HepG2 (cell line): ENCODE measurements at regions not wholly inside any gene's neighbourhood (a gene's known extent, or its start where the extent isn't known, plus 50 kb on each side); places are given as distances from the start of the nearest gene placed in this dataset.

ENCODE experiments used
- ATAC-seq: fragments of 200-7000 bp; cut with Tn5 transposase; 3 replicates; pipeline ENCODE4 v1.9.1; 2020; ENCODE audit warnings: mild to moderate bottlenecking, moderate library complexity
- BruUV-seq: library from RNA; stranded (reverse); fragments of 400-500 nt; replicated peaks from 2 replicates; lab custom pipeline; 2021; lab: Mats Ljungman, UMichigan
- CTCF ChIA-PET: fragments of 300-600 bp; formaldehyde crosslinking; extraction: SDS; loops from one replicate; lab custom pipeline; 2021; ENCODE audit warnings: low total read pairs, inconsistent platforms, low intra/inter-chr PET ratio; lab: Yijun Ruan, JAX
- POLR2A ChIA-PET: fragments of 350-600 bp; sonication (Branson Sonifier 250); formaldehyde crosslinking; loops from one replicate; lab custom pipeline; 2020; ENCODE audit warnings: antibody characterized with exemption, inconsistent platforms; lab: Yijun Ruan, JAX
- DNase-seq: peaks from one replicate; pipeline ENCODE4 v3.0.0-alpha.2; 2015; ENCODE audit warnings: low spot score
- FAIRE-seq: peaks from 3 replicates; lab custom pipeline; 2011; peaks lifted over from hg19 to GRCh38; lab: Jason Lieb, UNC
- H2AFZ ChIP-seq: one replicate; pipeline ENCODE4 v1.6.1; 2011; ENCODE audit warnings: low read length, inconsistent platforms
- H3K27ac ChIP-seq: fragments of 300-600 bp; 3 replicates; pipeline ENCODE4 v1.8.0; 2011; ENCODE audit warnings: mixed run types, mild to moderate bottlenecking, mixed read lengths, low read length, inconsistent platforms; ENCODE audit not compliant: insufficient read depth; ENCODE audit errors: extremely low read length
- H3K27me3 ChIP-seq, 2 experiments: fragments of 200-600 bp in 1 of 2; 2 replicates in 1 of 2; 3 replicates in 1 of 2; pipeline versions ENCODE4 v1.6.0 to v1.8.0; 2011; ENCODE audit warnings: low read length in 2 of 2, mild to moderate bottlenecking in 2 of 2, moderate library complexity in 2 of 2, inconsistent platforms in 1 of 2; ENCODE audit not compliant: insufficient read depth in 2 of 2, control insufficient read depth in 1 of 2
- H3K36me3 ChIP-seq, 2 experiments: fragments of 200-600 bp in 1 of 2; replicated peaks in 1 of 2; 2 replicates in 1 of 2; 3 replicates in 1 of 2; pipeline versions ENCODE4 v1.5.1 to v1.8.0; 2011; ENCODE audit warnings: low read length in 2 of 2, inconsistent platforms in 1 of 2; ENCODE audit not compliant: insufficient read depth in 2 of 2, control insufficient read depth in 1 of 2
- H3K4me1 ChIP-seq: 2 replicates; pipeline ENCODE4 v1.5.1; 2012; ENCODE audit warnings: low read length, inconsistent platforms; ENCODE audit not compliant: insufficient read depth
- H3K4me2 ChIP-seq: 2 replicates; pipeline ENCODE4 v1.6.0; 2011; ENCODE audit warnings: low read depth, low read length, inconsistent platforms
- H3K4me3 ChIP-seq, 3 experiments: fragments of 200-600 bp in 1 of 3; sonication (generic), shearing (Covaris generic) in 1 of 3; replicated peaks in 1 of 3; 2 replicates each; pipeline ENCODE4 v1.5.1; 2011 to 2016; ENCODE audit warnings: low read length in 3 of 3, inconsistent platforms in 2 of 3, low read depth in 2 of 3, mild to moderate bottlenecking in 2 of 3, control low read depth in 1 of 3, mixed read lengths in 1 of 3; ENCODE audit not compliant: insufficient read depth in 1 of 3
- H3K79me2 ChIP-seq: one replicate; pipeline ENCODE4 v1.6.1; 2011; ENCODE audit warnings: low read length, inconsistent platforms; ENCODE audit not compliant: insufficient read depth
- H3K9ac ChIP-seq: 2 replicates; pipeline ENCODE4 v1.6.0; 2011; ENCODE audit warnings: mild to moderate bottlenecking, low read depth, low read length, inconsistent platforms; ENCODE audit not compliant: insufficient read depth
- H3K9me3 ChIP-seq: 2 replicates; pipeline ENCODE4 v1.5.1; 2012; ENCODE audit warnings: mild to moderate bottlenecking, low read length
- H4K20me1 ChIP-seq: 2 replicates; pipeline ENCODE4 v1.6.0; 2011; ENCODE audit warnings: inconsistent platforms, mild to moderate bottlenecking, low read length, moderate library complexity; ENCODE audit not compliant: insufficient read depth
- CEBPG ChIP-seq: IDR thresholded peaks from 2 replicates; pipeline ENCODE4 v1.6.1; 2016
- CHCHD3 ChIP-seq: sonication (generic); formaldehyde crosslinking; IDR thresholded peaks from 2 replicates; pipeline ENCODE4 v1.8.0; 2022; ENCODE audit warnings: mild to moderate bottlenecking, missing genetic modification reagents, moderate library complexity
- E2F5 ChIP-seq: sonication (generic); formaldehyde crosslinking; conservative IDR thresholded peaks from 2 replicates; pipeline ENCODE4 v1.4.0; 2020; ENCODE audit warnings: missing genetic modification reagents
- HDAC2 ChIP-seq: sonication (generic); formaldehyde crosslinking; IDR thresholded peaks from 2 replicates; pipeline ENCODE4 v1.4.0; 2020; ENCODE audit warnings: missing genetic modification reagents
- HMGA1 ChIP-seq: sonication (generic); formaldehyde crosslinking; conservative IDR thresholded peaks from 2 replicates; pipeline ENCODE4 v1.4.0; 2020; ENCODE audit warnings: missing genetic modification reagents
- HOXD1 ChIP-seq: sonication (generic); formaldehyde crosslinking; IDR thresholded peaks from 2 replicates; pipeline ENCODE4 v1.5.0; 2020; ENCODE audit warnings: missing genetic modification reagents
- MZF1 ChIP-seq: sonication (generic); formaldehyde crosslinking; IDR thresholded peaks from 2 replicates; pipeline ENCODE4 v1.8.1; 2023; ENCODE audit warnings: mild to moderate bottlenecking, missing genetic modification reagents, borderline replicate concordance
- RBFOX2 ChIP-seq: fragments of 200-400 bp; formaldehyde crosslinking; IDR thresholded peaks from 2 replicates; pipeline ENCODE4 v1.6.1; 2017; ENCODE audit warnings: low read depth, mild to moderate bottlenecking, low read length
- TFAP4 ChIP-seq: sonication (generic); IDR thresholded peaks from 2 replicates; pipeline ENCODE4 v1.6.1; 2016; ENCODE audit warnings: low read depth, borderline replicate concordance
- TRAFD1 ChIP-seq: sonication (generic); formaldehyde crosslinking; IDR thresholded peaks from 2 replicates; pipeline ENCODE4 v1.5.1; 2020; ENCODE audit warnings: missing genetic modification reagents, mild to moderate bottlenecking, borderline replicate concordance
- TRIM22 ChIP-seq: fragments of 450-650 bp; IDR thresholded peaks from 2 replicates; pipeline ENCODE4 v1.6.1; 2017
- ZNF367 ChIP-seq: sonication (generic); formaldehyde crosslinking; IDR thresholded peaks from 2 replicates; pipeline ENCODE4 v1.4.0; 2020; ENCODE audit warnings: missing genetic modification reagents, borderline replicate concordance
- ZNF558 ChIP-seq: sonication (generic); formaldehyde crosslinking; IDR thresholded peaks from 2 replicates; pipeline ENCODE4 v1.9.0; 2022; ENCODE audit warnings: mild to moderate bottlenecking, missing genetic modification reagents, borderline replicate concordance
- ZNF670 ChIP-seq: sonication (generic); formaldehyde crosslinking; IDR thresholded peaks from 2 replicates; pipeline ENCODE4 v1.8.0; 2022; ENCODE audit warnings: mild to moderate bottlenecking, missing genetic modification reagents, borderline replicate concordance
- ZSCAN9 ChIP-seq: IDR thresholded peaks from 2 replicates; pipeline ENCODE4 v1.6.1; 2016; ENCODE audit warnings: borderline replicate concordance
- WGBS: methylation state at CpG from one replicate; pipeline ENCODE4 v1.1.6; 2017; ENCODE audit warnings: low lambda C conversion rate; 5-methylcytosine and 5-hydroxymethylcytosine counted together
- in situ Hi-C: cut with HindIII; loops from 2 replicates; pipeline ENCODE4 v1.10.0; 2017; ENCODE audit warnings: low pct_unique_long_range_greater_than_20kb; ENCODE audit not compliant: extremely low pct_ligation_motif_present
- intact Hi-C: fragments of 100-400 bp; cut with micrococcal nuclease; formaldehyde crosslinking; loops from one replicate; pipeline ENCODE4 v1.10.0; 2022; ENCODE audit not compliant: unreplicated experiment

- no peaks in the 10 kb centered on the region for H3K36me3 ChIP-seq
- TF ChIP-seq RBFOX2 (no peak), HDAC2 (CRISPR knock-in tag) (no peak), CEBPG (CRISPR knock-in tag) (no peak)
- TF ChIP-seq, all 625 proteins: peak for 0
- H3K4me1 ChIP-seq: peaks cover 5% of the 10 kb centered on the region; the same call in 1 of the 2 replicates
- no peaks in the 10 kb centered on the region for H3K79me2 ChIP-seq
- H3K27ac ChIP-seq: no peak overlapping the region
- FAIRE-seq (no peak), DNase-seq (no peak), ATAC-seq (no peak)
- no peaks in the 10 kb centered on the region for H3K9me3 ChIP-seq
- H4K20me1 ChIP-seq: no peaks in the 10 kb centered on the region
- H3K9ac ChIP-seq: no peak overlapping the region
- intact Hi-C loops: no loop called here
- in situ Hi-C loops: no loop called here
- BruUV-seq: no TSS peak
- peaks cover 0 to 15% of the 10 kb centered on the region in 2 experiments; a peak in 2 of 5 replicates for H3K27me3 ChIP-seq
- WGBS: 24% methylated on average over 5 of the region's 5 CpGs
- no peak overlapping the region for H3K4me3 ChIP-seq
- ChIA-PET POLR2A (no interaction called here), CTCF (no interaction called here)
- H3K4me2 ChIP-seq: no peak overlapping the region
- H2AFZ ChIP-seq: no peak overlapping the region
Observed at GRCh38 chr5:135705141-135705631, 126.4 kb upstream of the CXCL14 start.

DNA sequence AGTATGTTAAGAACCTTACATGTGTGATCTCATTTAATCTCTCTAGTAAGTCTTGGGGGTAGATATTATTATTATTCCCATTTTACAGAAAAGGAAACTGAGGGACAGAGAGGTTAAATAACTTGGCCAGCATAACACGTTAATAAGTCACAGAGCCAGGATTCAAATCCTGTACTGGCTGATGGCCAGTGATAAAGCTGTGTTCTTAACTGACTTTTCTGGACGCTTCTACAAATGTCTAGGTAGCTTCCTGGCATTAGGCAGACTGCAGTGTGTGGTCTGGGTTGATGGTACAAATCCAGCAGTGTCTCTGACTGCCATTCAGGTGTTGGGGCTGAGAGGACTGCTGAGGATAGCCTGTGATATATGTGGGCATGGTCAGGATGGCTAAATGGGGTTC, 125.8 kb upstream of the CXCL14 start:
- intact Hi-C loops: no loop called here
- Histone ChIP-seq H3K36me3 (no peaks in the 10 kb centered on the region), H3K9ac (no peak overlapping the region)
- no peak for TF ChIP-seq ZSCAN9
- TF ChIP-seq TRAFD1: no peak
- no peak for TF ChIP-seq TRIM22
- TF ChIP-seq CHCHD3 (CRISPR knock-in tag): no peak
- no peak for TF ChIP-seq ZNF670 (CRISPR knock-in tag)
- no peak for TF ChIP-seq TFAP4
- TF ChIP-seq ZNF558 (CRISPR knock-in tag): no peak
- TF ChIP-seq MZF1 (CRISPR knock-in tag): no peak
- TF ChIP-seq HOXD1: no peak
- TF ChIP-seq E2F5 (CRISPR knock-in tag): no peak
- TF ChIP-seq ZNF367: no peak
- no peak for TF ChIP-seq HMGA1 (CRISPR knock-in tag)
- TF ChIP-seq, all 625 proteins: peak for 0
- no peaks in the 10 kb centered on the region for H3K9me3 ChIP-seq
- H3K4me1 ChIP-seq: no peaks in the 10 kb centered on the region
- in situ Hi-C loops: no loop called here
- ChIA-PET CTCF (no interaction called here), POLR2A (no interaction called here)
- H2AFZ ChIP-seq: no peak overlapping the region
- no peak overlapping the region for H3K4me3 ChIP-seq
- H3K79me2 ChIP-seq: no peaks in the 10 kb centered on the region
- H3K27me3 ChIP-seq: peaks cover 0 to 15% of the 10 kb centered on the region in 2 experiments; a peak in 2 of 5 replicates
- BruUV-seq: no TSS peak
- DNase-seq: no peak
- H4K20me1 ChIP-seq: no peaks in the 10 kb centered on the region
- no peak overlapping the region for H3K4me2 ChIP-seq
- no peak overlapping the region for H3K27ac ChIP-seq
- FAIRE-seq: no peak
- ATAC-seq: no peak
- WGBS: 7% methylated on average over 2 of the region's 2 CpGs
